Colonic mucosa (tissue), 4 donors: ENCODE measurements at regions not wholly inside any gene's neighbourhood (a gene's known extent, or its start where the extent isn't known, plus 50 kb on each side); places are given as distances from the start of the nearest gene placed in this dataset.

ENCODE experiments used
- DNase-seq: peaks from one replicate; pipeline ENCODE4 v3.0.0-alpha.2; 2020
- H3K27ac ChIP-seq: fragments of 200-600 bp; one replicate; pipeline ENCODE4 v1.8.0; 2021
- H3K27me3 ChIP-seq: fragments of 200-600 bp; one replicate; pipeline ENCODE4 v1.8.0; 2021
- H3K36me3 ChIP-seq: fragments of 200-600 bp; one replicate; pipeline ENCODE4 v1.8.0; 2021
- H3K4me1 ChIP-seq: fragments of 200-600 bp; one replicate; pipeline ENCODE4 v1.8.0; 2021; ENCODE audit warnings: mild to moderate bottlenecking
- H3K4me3 ChIP-seq: fragments of 200-600 bp; one replicate; pipeline ENCODE4 v1.8.0; 2021
- H3K9ac ChIP-seq, 2 donors: one replicate each; pipeline ENCODE4 v1.7.0; 2013; ENCODE audit warnings: control low read depth in 2 of 2, low read depth in 2 of 2, low read length in 2 of 2
- H3K9me3 ChIP-seq: fragments of 200-600 bp; one replicate; pipeline ENCODE4 v1.8.0; 2021
- CTCF ChIP-seq: fragments of 200-600 bp; IDR thresholded peaks from one replicate; pipeline ENCODE4 v1.8.0; 2022; ENCODE audit warnings: antibody characterized with exemption, mild to moderate bottlenecking
- intact Hi-C: fragments of 100-400 bp; cut with DNase I; formaldehyde crosslinking; loops from one replicate; pipeline ENCODE4 v1.14.1; 2022
- donor health status: healthy.
- donor health status: DM: no; HTN: no; CAD: no.
- donor health status: DM: no; HTN: no; CAD: no.

GRCh38 chr2:13650586-13651180 is 933.9 kb downstream of the TRIB2 start:
- H3K4me3 ChIP-seq, result no peak overlapping the region
- no peak overlapping the region for H3K9ac ChIP-seq
- no peak for DNase-seq
- no peaks in the 10 kb centered on the region for H3K27me3 ChIP-seq
- H3K27ac ChIP-seq, result no peak overlapping the region
- no peaks in the 10 kb centered on the region for H3K9me3 ChIP-seq
- H3K4me1 ChIP-seq, result no peaks in the 10 kb centered on the region
- intact Hi-C loops, result no loop called here
- TF ChIP-seq CTCF, result no peak
- no peaks in the 10 kb centered on the region for H3K36me3 ChIP-seq

DNA sequence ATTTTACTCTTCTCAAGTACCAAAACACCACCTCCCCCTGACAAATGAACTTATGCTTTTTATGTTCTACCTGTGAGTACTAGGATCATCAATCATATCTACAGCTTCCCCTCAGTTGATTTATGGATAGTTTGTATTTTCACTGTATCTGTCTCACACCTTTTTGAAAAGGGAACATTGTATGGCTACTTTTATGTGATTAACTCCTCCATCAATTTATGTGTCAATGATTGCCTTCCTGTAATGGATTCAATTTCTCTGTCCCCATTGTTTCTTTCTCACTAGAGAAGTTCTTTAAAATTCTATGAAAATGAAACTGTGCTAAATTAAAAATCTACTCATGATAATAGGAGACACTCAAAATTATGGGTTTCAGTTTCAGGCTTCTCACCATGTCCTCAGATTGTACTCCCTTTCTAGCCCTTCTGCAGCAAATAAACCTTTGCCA is 935.0 kb downstream of the TRIB2 start:
- no peak for TF ChIP-seq CTCF
- Histone ChIP-seq H3K9ac (no peak overlapping the region), H3K27ac (no peak overlapping the region), H3K36me3 (no peaks in the 10 kb centered on the region), H3K9me3 (no peaks in the 10 kb centered on the region), H3K4me1 (no peaks in the 10 kb centered on the region), H3K4me3 (no peak overlapping the region), H3K27me3 (no peaks in the 10 kb centered on the region)
- intact Hi-C loops, result no loop called here
- no peak for DNase-seq

- TF ChIP-seq CTCF, result no peak
- Histone ChIP-seq H3K4me3 (no peak overlapping the region), H3K9ac (no peak overlapping the region), H3K9me3 (no peaks in the 10 kb centered on the region), H3K27ac (no peak overlapping the region), H3K36me3 (no peaks in the 10 kb centered on the region), H3K27me3 (no peaks in the 10 kb centered on the region), H3K4me1 (no peaks in the 10 kb centered on the region)
- intact Hi-C loops, result no loop called here
- DNase-seq, result no peak
Observed at GRCh38 chr2:13652531-13653313, 936.0 kb downstream of the TRIB2 start.

- Histone ChIP-seq H3K27ac (no peak overlapping the region), H3K27me3 (no peaks in the 10 kb centered on the region), H3K9me3 (no peaks in the 10 kb centered on the region), H3K4me1 (no peaks in the 10 kb centered on the region), H3K36me3 (no peaks in the 10 kb centered on the region), H3K9ac (no peak overlapping the region), H3K4me3 (no peak overlapping the region)
- no peak for DNase-seq
- no peak for TF ChIP-seq CTCF
- intact Hi-C loops, result no loop called here
Observed at GRCh38 chr2:13654416-13654815, 937.7 kb downstream of the TRIB2 start.

DNA sequence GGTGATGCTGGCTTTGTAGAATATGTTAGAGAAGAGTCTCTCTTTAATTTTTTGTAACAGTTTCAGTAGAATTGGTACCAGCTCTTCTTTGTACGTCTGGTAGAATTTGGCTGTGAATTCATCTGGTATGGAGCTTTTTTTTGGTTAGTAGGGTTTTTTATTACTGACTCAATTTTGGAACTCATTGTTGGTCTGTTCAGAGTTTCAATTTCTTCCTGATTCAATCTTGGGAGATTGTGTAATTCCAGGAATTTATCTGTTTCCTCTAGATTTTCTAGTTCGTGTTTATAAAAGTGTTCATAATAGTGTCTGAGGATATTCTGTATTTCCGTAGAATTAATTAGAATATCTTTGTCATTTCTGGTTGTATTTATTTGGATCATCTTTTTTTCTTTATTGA is 943.5 kb downstream of the TRIB2 start:
- H3K9me3 ChIP-seq, result no peaks in the 10 kb centered on the region
- no peaks in the 10 kb centered on the region for H3K4me1 ChIP-seq
- no peak overlapping the region for H3K4me3 ChIP-seq
- DNase-seq, result no peak
- intact Hi-C loops, result no loop called here
- no peak overlapping the region for H3K9ac ChIP-seq
- no peaks in the 10 kb centered on the region for H3K36me3 ChIP-seq
- H3K27me3 ChIP-seq, result no peaks in the 10 kb centered on the region
- H3K27ac ChIP-seq, result no peak overlapping the region
- no peak for TF ChIP-seq CTCF
